GM19239 (cell line): ENCODE measurements at regions not wholly inside any gene's neighbourhood (a gene's known extent, or its start where the extent isn't known, plus 50 kb on each side); places are given as distances from the start of the nearest gene placed in this dataset.
"Not testable (repeated sequence)": the region's sequence is repeated elsewhere in the genome, so short reads cannot be mapped to it uniquely, and the experiment has no call there.

Source experiments
- DNase-seq: peaks from one replicate; pipeline ENCODE4 v3.0.0; 2011; ENCODE audit warnings: low spot score; ENCODE audit not compliant: insufficient read length
- FAIRE-seq: peaks from 2 replicates; lab custom pipeline; 2011; peaks lifted over from hg19 to GRCh38; lab: Jason Lieb, UNC

- not testable (repeated sequence) for DNase-seq, FAIRE-seq
These were observed 1057.9 kb upstream of the LRRTM1 start for GRCh38 chr2:81362468-81362867.

- FAIRE-seq (no peak), DNase-seq (no peak)
These were observed 1050.9 kb upstream of the LRRTM1 start for GRCh38 chr2:81355436-81355835.

GRCh38 chr2:81334046-81334445 is 1029.5 kb upstream of the LRRTM1 start:
- DNase-seq (no peak), FAIRE-seq (no peak)

GRCh38 chr2:81328968-81329367 is 1024.4 kb upstream of the LRRTM1 start:
- DNase-seq: no peak
- FAIRE-seq: no peak

GRCh38 chr2:81327911-81328310 is 1023.4 kb upstream of the LRRTM1 start:
- FAIRE-seq (no peak), DNase-seq (no peak)

GRCh38 chr2:81324046-81324445 is 1019.5 kb upstream of the LRRTM1 start:
- FAIRE-seq (no peak), DNase-seq (no peak)

- no peak for DNase-seq
These were observed 999.7 kb upstream of the LRRTM1 start for GRCh38 chr2:81304154-81304830.

GRCh38 chr2:81303321-81303720 is 998.8 kb upstream of the LRRTM1 start:
- no peak for FAIRE-seq
- no peak for DNase-seq

More at GRCh38 chr2:81304154-81304830, 999.7 kb upstream of the LRRTM1 start:
- no peak for FAIRE-seq

GRCh38 chr2:81299841-81300240 is 995.3 kb upstream of the LRRTM1 start:
- DNase-seq (no peak), FAIRE-seq (no peak)

- no peak for DNase-seq
- FAIRE-seq: no peak
These were observed 986.3 kb upstream of the LRRTM1 start for GRCh38 chr2:81290846-81291245.

- DNase-seq: no peak
- FAIRE-seq: no peak
These were observed 978.5 kb upstream of the LRRTM1 start for GRCh38 chr2:81283081-81283480.

GRCh38 chr2:81282151-81282769 is 977.7 kb upstream of the LRRTM1 start:
- no peak for DNase-seq
- FAIRE-seq: no peak

GRCh38 chr2:81276595-81276994 is 972.0 kb upstream of the LRRTM1 start:
- DNase-seq (no peak), FAIRE-seq (no peak)

- FAIRE-seq (no peak), DNase-seq (no peak)
These were observed 961.6 kb upstream of the LRRTM1 start for GRCh38 chr2:81266106-81266505.

GRCh38 chr2:81263989-81264388 is 959.4 kb upstream of the LRRTM1 start:
- FAIRE-seq (no peak), DNase-seq (no peak)

GRCh38 chr2:81260320-81260719 is 955.8 kb upstream of the LRRTM1 start:
- FAIRE-seq (no peak), DNase-seq (no peak)

GRCh38 chr2:81250270-81250669 is 945.7 kb upstream of the LRRTM1 start:
- FAIRE-seq: no peak
- no peak for DNase-seq

GRCh38 chr2:81249152-81249551 is 944.6 kb upstream of the LRRTM1 start:
- FAIRE-seq: no peak
- DNase-seq: no peak

- FAIRE-seq (no peak), DNase-seq (no peak)
These were observed 943.1 kb upstream of the LRRTM1 start for GRCh38 chr2:81247648-81248047.

GRCh38 chr2:81242501-81242900 is 937.9 kb upstream of the LRRTM1 start:
- no peak for DNase-seq

GRCh38 chr2:81238462-81238861 is 933.9 kb upstream of the LRRTM1 start:
- FAIRE-seq: no peak
- no peak for DNase-seq

More at GRCh38 chr2:81242501-81242900, 937.9 kb upstream of the LRRTM1 start:
- no peak for FAIRE-seq

- DNase-seq (no peak), FAIRE-seq (no peak)
These were observed 931.0 kb upstream of the LRRTM1 start for GRCh38 chr2:81235601-81236000.
